ENCODE measurements at regions not wholly inside any gene's neighbourhood (a gene's known extent, or its start where the extent isn't known, plus 50 kb on each side); places are given as distances from the start of the nearest gene placed in this dataset.

GRCh38 chr6:156028335-156029131 is 572.9 kb upstream of the NOX3 start:
- DNase-seq: no peak

DNA sequence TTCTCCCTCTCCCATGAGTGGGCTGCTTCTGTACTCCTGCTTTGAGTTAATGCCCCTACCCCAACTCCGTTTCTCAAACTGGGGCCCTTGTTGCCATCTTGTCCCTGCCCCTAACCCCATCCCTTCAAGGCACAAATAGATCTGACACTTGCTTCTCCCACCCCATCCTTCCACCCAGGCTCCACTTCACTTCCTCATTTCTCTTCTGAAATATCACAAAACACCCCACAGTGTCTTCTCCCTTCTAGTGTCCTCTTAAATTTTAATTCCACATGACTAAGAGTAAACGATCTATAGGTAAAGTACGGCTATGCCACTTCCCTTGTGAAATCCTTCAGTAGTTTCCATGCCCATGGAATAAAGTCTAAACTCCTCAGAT is 571.6 kb upstream of the NOX3 start:
- DNase-seq: no peak

GRCh38 chr6:156026486-156027247 is 571.0 kb upstream of the NOX3 start:
- no peak for DNase-seq

DNA sequence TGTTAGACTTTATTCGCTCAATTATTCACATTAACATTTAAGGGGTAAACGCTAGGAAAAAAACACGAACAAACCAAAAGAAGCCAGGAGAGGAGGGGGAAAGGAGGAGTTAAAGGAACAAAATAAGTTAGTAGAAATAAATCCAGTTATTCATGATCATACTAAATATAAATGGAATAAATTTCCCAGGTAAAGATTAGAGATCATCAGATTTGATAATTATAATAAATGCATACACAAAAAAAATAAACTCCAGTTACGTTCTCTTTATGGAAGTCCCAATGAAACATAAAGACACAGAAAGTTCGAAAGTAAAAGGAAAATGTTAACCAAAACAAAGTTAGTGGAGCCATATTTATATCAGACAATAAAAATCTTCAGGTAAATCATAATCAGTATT is 568.7 kb upstream of the NOX3 start:
- no peak for DNase-seq

GRCh38 chr6:156021746-156022396 is 566.2 kb upstream of the NOX3 start:
- no peak for DNase-seq

- DNase-seq: no peak
Observed at GRCh38 chr6:156017838-156018237, 562.2 kb upstream of the NOX3 start.

- no peak for DNase-seq
Observed at GRCh38 chr6:156016186-156016976, 560.7 kb upstream of the NOX3 start.

GRCh38 chr6:156013155-156013554 is 557.5 kb upstream of the NOX3 start:
- no peak for DNase-seq

- DNase-seq: no peak
Observed at GRCh38 chr6:156009656-156010055, 554.0 kb upstream of the NOX3 start.

DNA sequence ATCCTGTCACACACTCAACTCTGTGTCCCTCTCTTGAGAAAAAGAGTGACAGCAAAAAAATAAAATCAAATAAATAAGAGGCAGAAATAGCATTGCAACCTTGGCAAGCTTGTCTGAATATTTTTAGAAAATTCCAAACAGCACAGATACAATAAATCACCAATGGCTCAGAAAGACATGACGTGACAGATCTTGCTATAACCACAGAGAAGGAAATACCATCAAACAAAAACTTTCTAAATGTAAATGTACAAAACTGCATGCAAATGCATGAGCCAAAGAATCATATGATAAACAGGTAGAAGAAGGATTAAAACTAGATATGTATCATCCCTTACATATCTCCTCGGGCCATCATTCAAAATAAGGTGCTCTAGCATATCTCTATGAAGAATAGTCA is 549.2 kb upstream of the NOX3 start:
- DNase-seq: no peak

GRCh38 chr6:155996151-155996550 is 540.5 kb upstream of the NOX3 start:
- no peak for DNase-seq

- no peak for DNase-seq
Observed at GRCh38 chr6:155995281-155995680, 539.6 kb upstream of the NOX3 start.

- no peak for DNase-seq
Observed at GRCh38 chr6:155994086-155994485, 538.4 kb upstream of the NOX3 start.

GRCh38 chr6:155993240-155993639 is 537.6 kb upstream of the NOX3 start:
- DNase-seq: no peak

DNA sequence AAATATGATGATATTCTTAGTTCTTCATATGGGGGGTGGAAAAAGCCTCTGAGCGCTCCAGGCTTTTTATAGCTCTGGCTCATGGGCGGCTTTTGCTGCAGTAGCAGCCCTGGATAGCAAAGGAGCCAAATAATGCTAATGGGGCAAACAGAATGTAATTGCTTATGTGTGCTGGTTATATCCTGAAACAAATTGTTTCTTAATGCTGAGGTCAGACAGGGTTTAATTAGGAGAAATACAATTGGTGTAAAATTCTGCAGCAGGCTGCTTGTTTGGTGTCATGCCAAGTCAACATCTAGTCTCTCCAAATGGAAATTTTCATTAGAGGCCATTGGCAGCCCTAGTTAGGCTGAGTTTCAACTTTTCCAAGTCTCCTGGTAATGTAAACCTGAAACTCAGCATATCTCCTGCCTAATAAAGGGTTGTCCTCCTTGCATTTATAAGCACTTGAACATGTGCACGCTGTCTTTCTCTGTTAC is 530.1 kb upstream of the NOX3 start:
- DNase-seq: no peak

DNA sequence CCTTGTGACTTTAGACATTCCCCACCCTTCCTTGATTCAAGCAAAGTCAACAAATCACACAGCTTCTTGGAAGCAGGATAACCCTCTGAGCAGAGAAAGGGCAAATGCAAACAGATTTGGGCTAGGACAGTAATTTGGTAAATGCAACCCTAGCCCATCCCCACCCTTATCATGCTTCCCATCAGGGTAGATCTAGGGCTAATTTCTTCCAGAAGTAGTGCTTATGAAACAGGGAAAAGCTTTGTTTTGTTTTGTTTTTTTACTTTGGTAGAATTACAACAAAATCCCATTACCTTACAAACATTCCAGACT is 525.1 kb upstream of the NOX3 start:
- DNase-seq: no peak

DNA sequence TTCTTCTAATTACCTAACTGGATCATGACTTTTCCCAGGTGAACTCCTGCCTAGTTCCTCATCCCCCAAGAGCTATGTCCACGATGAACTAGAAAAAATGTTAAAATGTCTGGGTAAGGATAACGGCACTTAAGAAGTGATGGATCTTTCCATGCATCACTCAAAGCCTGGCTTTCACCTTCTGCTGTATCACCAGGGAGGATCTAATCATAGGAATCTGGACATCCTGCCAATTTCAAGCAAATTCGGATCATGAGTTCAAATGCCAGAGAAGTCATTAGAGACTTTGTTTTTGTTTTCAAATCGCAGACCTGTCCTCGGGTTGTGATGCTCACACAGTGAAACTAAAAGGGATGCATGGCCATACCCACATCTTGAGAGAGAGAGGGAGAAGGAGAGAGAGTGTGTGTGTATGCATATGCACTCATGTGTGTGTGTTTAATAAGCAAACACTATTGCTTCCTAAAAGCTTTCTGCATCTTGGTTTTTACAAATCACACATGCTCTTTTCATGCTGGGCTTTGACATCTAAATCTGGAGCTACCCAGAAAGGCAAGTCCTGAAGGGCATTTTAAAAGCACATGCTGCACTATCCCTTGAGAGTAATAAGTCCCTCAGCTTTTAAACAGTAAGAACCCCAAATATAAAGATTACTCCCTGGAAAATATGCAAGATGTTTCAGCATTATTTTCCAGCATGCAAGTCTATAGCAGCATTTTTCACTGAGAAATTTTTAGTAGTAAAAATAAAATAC is 524.6 kb upstream of the NOX3 start:
- no peak for DNase-seq

DNA sequence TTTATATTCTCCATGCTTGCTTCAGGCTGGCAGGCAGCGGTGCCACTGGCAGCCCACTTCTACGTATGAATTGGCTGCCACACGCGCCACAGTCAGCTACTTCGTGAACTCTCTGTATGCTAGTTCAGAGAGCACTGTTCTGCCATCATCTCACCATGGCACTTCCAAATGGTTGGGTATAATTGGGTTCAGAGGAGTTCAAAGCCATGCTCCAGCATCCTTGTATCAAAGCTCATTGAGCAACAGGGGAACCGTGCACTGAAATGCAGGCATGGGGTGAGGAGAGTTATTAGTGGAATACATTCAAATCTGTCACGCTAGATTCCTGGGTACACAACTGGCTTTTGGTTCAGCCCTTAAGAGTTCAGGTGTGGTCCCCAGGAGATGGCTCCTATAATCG is 519.9 kb upstream of the NOX3 start:
- no peak for DNase-seq

GRCh38 chr6:155974811-155975323 is 519.2 kb upstream of the NOX3 start:
- no peak for DNase-seq

- DNase-seq: no peak
Observed at GRCh38 chr6:155974359-155974758, 518.7 kb upstream of the NOX3 start.

DNA sequence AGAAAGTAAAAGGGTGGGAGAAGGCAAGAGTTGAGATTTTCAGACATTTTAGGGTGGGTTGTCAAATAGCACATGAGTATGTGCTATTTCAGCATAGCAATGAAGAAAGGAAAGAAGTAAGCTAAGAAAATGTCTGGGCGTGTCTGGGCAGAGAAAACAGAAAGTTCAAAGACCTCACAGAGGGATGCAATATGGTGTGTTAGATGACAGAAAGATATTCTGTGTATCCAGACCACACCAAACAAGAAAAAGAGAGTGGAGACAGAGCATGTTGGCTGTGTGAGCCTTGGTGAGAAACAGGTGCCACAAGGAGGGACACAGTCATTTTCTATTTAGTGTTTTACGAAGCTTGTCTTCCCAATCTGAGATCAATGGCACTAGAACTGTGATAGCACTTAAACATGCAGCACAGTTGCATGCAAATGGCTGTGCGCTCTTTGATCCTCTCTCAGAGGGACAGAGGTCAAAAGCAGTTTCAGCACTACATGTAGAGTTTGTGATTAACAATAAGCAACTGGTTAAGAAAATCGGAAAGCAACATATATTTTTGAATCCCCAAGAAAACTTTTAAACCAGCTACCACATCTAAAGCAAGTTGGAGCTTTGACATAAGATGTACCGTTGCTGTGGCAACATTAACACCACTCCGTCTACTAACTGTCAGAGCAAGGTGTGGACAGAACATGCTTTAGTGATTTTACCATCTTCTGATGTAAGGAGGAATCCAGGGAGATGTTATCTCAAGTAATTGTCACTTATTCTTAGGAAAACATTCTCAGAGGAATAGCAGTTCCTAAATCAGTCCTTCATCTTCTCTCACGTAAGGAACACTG is 515.5 kb upstream of the NOX3 start:
- DNase-seq: no peak

Data from activated CD8-positive, alpha-beta memory T cell treated with anti-CD3 and anti-CD28 coated beads, Interleukin-2, amount 50 U/mL, for 48 hours (primary cell).